Urothelium cell line (cell line): ENCODE measurements at regions not wholly inside any gene's neighbourhood (a gene's known extent, or its start where the extent isn't known, plus 50 kb on each side); places are given as distances from the start of the nearest gene placed in this dataset.
A peak's percentile ranks its signal among the peaks of the same experiment; 100 is the strongest.
"Not testable (repeated sequence)": the region's sequence is repeated elsewhere in the genome, so short reads cannot be mapped to it uniquely, and the experiment has no call there.

Source experiments
- DNase-seq: peaks from one replicate; pipeline ENCODE4 v3.0.0; 2011; ENCODE audit warnings: low spot score, mixed read lengths
- FAIRE-seq: peaks from 2 replicates; lab custom pipeline; 2011; peaks lifted over from hg19 to GRCh38; lab: Jason Lieb, UNC

DNA sequence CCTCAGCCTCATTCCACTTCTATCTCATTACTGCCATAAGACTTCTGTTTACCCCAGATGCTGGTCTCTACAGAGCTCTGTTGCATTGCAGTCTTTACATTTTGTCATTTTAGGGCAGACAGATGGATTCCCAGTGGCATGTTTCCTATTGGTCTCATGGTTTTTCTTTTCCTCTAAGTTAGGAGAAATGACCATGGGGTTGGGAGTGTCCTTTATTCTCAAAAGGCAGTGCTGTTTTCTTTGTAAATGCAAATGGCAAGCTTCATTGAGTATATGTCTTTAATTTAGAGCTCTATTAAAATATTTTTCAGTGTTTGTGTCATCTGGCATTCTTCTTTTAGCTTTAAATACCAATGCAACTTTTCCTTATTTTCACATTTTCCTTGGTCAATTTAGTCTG is 57.0 kb downstream of the MSTN start:
- no peak for FAIRE-seq
- no peak for DNase-seq

DNA sequence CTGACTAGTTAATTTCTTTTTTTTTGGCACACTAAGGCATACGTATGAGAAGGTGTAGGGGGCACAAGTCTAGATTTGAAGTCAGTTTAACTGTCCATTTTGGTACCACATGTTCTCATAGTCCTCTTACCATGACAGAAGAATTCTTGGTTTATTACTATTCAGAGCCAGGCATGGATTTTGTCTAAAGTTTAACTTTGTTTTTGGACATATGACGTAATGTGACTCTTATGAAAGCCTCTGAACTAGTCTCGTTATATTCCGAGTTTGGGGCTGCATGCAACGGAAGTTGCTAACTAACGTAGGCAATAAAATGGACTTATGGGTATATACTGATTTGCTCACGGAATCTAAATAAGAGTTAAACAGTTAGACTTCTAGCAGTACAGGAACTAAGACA is 62.9 kb downstream of the MSTN start:
- FAIRE-seq (no peak), DNase-seq (no peak)

DNA sequence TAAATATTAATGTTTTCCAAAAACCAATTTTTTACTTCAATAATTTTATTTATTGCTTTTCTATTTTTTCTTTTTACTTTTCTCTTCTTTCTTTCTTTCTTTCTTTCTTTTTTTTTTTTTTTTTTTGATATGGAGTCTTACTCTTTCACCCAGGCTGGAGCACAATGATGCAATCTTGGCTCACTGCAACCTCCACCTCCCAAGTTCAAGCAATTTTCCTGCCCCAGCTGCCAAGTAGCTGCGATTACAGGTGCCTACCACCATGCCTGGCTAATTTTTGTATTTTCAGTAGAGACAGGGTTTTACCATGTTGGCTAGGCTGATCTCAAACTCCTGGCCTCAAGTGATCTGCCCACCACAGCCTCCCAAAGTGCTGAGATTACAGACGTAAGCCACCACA is 63.9 kb downstream of the MSTN start:
- DNase-seq, FAIRE-seq: not testable (repeated sequence)

DNA sequence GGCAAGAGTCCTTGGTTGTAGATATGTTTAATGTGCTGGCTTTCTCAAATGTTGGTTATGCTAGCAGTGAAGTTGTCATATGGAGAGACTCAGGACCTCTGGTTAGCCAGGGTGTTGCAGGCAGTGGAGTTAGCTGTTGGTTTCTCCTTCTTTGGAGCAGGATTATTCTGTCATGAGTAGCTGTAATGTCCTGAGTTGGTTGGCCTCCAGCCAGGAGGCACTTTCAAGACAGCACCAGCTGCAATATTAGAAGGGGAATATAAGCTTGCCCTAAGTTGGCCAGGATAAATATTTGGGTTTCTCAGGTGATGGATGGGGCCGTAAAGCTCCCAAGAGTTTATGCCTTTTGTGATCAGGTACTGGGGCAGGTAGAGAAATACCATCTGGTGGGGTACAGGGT is 65.5 kb downstream of the MSTN start:
- FAIRE-seq (no peak), DNase-seq (no peak)

DNA sequence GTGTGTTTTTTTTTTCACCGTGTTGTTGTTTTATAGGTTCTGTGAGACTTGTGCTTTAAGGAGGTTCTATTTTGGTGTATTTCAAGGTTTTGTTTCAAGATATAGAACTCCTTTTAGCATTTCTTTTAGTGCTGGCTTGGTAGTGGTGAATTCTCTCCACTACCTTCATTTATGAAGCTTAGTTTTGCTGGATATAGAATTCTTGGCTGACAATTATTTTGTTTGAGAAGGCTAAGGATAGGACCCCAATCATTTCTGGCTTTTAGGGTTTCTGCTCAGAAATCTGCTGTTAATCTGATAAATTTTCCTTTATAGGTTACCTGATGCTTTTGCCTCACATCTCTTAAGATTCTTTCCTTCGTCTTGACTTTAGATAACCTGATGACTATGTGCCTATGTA is 66.8 kb downstream of the MSTN start:
- DNase-seq (no peak), FAIRE-seq (no peak)

DNA sequence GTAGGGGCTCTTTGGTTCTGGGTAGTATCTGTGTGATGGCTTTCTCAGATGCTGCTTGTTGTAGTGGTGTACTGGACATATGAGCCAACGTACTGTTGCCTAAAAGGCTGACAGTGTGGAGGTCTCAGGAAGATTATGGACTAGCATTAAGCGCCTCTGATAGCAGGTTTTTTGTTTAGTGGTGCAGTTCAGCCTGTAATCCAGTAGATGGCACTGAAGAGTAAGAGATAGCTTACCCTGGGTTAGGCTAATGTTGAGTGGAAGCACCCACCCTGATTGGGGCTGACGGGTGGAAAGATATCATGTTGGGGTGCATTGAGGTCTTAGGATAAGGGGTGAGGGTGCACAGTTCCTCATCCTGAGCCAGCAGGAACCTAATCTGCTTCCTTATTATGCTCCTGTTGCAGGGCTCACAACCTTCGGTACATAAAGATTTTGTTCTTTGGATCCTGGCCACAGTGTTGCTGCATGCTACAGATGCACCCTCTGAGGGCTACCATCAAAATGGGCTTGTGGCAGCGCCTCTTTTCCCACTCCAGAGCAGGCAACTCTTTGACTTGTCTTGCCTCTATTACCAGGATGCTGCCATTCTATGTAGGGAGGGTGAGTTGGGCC is 79.6 kb downstream of the MSTN start:
- FAIRE-seq (no peak), DNase-seq (peak; percentile 14)

DNA sequence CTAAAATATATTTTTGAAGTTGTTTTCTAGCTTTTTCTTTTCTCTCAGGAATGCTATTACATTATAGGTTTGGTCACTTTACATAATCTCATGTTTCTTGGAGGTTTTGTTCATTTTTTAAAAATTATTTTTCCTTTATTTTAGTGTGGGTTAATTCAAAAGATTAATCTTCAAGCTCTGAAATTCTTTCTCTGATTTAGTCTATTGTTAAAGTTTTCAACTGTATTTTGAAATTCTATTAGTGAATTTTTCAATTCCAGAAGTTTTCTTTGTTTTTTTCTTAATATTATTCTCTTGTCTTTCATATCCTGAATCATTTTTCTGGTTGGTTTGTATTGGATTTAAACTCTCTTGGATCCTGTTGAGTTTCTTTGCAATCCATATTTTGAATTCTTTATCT is 80.4 kb downstream of the MSTN start:
- no peak for FAIRE-seq
- DNase-seq = no peak

DNA sequence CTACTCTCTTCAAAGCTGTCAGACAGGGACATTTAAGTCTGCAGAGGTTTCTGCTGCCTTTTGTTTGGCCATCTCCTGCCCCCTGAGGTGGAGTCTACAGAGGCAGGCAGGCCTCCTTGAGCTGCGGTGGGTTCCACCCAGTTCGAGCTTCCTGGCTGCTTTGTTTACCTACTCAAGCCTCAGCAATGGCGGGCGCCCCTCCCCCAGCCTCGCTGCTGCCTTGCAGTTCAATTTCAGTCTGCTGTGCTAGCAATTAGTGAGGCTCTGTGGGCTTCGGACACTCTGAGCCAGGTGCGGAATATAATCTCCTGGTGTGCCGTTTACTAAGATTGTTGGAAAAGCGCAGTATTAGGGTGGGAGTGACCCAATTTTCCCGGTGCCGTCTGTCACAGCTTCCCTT is 86.0 kb downstream of the MSTN start:
- FAIRE-seq, DNase-seq: not testable (repeated sequence)

DNA sequence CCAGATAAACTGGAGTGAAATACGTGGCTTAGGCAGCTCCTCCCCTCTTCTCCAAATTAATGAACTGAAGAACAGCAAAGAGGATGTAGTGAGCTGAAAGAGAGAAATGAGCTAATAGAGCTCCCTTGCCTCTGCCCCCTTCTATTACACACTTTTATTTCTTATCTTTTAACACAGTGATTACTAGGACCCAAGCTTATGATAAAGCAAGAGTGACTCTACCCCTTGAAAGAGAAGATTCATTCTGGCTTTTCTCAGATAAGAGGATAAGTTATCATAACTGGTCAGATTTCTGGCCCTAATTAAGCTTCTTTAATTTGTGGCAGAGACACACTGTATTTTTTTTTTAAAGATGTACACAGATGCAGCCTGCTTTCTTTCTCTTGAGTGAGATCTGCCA is 102.2 kb downstream of the MSTN start:
- FAIRE-seq (no peak), DNase-seq (no peak)

DNA sequence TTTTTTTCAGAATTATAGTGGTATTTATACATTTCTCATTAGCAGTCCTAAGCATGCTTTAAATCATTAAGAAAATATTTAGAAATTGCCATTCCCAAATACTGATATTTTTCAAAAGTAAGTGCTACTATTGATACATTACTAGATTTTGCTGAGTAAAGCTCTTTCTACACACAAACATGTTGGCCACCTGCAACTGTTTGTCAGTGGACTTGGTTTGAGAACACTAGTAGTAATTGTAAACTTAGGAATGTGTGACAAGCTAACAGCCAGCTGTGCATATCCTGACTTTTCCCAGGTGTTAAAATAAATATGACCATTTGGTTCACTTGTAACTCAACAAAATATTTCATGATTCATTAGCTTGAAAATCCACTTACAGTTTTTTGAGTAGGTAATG is 103.1 kb downstream of the MSTN start:
- no peak for FAIRE-seq
- DNase-seq = no peak

DNA sequence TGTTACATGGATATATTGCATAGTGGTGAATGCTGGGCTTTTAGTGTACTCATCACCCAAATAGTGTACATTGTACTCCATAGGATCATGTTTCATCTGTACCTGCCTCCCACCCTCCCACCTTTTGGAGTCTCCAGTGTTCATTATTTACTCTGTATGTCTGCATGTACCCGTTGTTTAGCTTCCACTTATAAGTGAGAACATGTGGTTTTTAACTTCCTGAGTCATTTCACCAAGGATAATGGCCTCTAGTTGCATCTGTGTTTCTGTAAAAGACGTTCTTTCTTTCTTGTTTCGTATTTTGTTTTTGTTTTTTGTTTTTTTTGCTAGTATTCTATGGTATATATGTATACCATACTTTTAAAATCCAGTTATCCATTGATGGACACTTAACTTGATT is 107.5 kb downstream of the MSTN start:
- FAIRE-seq (no peak), DNase-seq (no peak)

DNA sequence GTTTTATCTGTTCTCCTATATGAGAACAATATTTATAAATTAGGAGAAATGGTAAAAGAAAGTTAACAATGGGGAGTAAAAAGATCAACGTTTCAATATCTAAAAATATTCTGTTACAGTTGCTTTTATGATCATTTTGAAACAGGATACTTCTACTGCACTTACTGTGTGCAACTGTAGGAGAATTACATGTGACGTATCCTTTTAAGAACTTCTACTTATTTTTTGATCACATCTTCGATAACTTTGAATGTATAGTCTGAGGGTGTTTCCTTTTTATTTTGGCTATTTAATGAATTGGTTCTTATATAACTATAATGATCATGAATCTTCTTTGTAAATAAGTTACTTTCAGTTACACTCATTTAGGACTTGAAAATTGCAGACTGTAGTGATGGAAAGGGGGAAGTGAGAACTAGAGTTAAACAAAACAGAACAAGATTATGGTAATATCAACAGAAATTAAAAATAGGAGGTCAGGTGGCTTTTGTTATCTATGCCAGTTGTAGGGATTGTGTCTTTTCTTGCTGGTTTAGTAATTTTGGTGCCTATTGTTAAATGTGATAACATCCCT is 109.9 kb downstream of the MSTN start:
- FAIRE-seq (no peak), DNase-seq (no peak)

DNA sequence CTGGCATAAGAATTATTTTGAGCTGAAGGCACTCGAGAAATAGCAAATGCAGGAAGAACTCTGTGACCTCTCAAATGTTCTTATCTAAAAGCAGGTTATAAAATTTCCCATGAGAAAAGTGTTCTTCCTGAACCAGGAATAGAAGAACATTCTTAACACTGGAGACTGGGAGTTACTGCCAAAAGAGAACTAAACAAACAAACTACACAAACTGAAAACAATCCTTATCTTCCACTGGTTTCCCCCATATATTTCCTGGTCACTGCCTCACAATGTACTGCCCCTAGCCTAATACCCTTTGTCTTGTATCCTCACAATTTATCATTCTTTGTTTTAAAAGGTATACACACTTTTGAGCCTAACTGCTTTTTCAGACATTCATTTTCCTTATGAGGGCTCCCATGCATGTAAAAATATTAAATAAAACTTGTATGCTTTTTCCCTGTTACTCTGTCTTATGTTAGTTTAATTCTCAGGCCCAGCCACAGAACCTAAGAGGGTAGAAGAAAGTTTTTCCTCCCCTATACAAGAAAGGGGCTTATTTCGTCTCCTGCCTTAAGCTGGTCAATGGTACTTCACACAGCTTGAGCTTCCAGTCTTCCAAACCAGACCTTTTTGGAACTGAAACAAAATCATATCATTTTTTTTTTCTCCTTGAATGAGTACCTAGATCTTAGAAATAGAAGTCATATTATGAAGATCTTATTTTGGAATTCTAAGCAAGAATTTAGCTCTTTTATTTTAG is 110.6 kb downstream of the MSTN start:
- FAIRE-seq (no peak), DNase-seq (no peak)

DNA sequence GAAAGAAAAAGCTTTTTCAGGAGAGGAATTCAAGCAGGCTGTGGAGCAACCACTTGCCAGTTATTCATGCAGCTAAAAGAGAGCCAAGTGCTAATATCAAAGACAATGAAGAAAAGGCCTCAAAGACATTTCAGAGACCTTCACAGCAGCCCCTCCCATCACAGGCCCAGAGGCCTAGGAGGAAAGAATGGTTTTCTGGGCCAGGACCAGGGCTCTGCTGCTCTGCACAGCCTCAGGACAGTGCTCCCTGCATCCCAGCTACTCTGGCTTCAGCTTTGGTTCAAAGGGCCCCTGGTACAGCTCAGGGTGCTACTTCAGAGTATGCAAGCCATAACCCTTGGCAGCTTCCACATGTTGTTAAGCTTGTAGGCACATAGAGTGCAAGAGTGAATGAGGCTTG is 119.5 kb downstream of the MSTN start:
- FAIRE-seq = no peak
- no peak for DNase-seq

DNA sequence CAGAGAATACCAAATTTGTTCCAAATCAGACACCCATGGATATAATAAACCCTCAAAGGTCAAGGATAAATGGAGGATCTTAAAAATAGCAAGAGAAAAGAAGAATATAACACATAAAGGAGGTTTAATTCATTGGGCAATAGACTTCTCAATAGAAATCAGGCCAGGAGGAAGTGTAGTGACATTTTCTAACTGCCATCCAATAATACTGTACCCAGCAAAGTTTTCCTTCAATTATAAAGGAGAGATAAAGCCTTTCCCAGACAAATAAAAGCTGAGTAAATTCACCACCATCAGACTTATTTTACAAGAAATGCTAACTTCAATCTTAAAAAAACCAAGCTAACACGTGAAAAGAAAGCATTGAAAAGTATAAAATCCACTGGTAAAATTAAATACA is 121.6 kb downstream of the MSTN start:
- no peak for FAIRE-seq
- DNase-seq = no peak

DNA sequence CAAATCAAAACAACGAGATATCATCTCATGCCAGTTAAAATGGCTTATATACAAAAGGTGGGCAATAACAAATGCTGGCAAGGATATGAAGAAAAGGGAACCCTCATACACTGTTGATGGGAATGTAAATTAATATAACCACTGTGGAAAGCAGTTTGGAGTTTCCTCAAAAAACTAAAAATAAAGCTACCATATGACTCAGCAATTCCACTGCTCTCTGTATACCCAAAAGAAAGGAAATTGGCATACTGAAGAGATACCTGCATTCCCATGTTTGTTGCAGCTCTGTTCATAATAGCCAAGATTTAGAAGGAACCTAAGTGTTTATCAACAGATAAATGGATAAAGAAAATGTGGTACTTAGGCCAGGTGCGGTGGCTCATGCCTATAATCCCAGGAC is 124.8 kb downstream of the MSTN start:
- DNase-seq = no peak
- FAIRE-seq = no peak

DNA sequence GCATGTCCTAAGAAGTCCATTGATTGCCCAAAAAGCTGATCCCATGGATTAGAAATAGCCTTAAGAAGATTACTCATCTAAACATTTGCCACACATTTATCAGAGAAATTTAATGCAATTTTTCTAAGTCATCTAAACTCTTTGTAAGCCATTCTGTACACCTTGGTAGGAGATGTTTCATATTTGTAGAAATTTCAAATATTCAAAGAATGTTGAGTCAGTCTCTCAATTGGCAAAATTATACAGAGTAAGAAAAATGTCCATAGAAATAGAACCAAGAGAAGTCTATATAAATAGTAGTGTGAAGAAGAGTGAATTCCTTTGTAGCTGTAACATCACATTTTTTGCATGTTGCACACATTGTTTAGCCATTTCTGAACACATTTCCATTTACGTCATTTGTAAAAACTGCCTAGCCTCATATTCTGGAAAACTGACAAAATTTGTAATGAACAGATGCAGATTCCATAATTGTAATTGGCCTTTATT is 128.6 kb downstream of the MSTN start:
- DNase-seq (peak; percentile 31), FAIRE-seq (no peak)

DNA sequence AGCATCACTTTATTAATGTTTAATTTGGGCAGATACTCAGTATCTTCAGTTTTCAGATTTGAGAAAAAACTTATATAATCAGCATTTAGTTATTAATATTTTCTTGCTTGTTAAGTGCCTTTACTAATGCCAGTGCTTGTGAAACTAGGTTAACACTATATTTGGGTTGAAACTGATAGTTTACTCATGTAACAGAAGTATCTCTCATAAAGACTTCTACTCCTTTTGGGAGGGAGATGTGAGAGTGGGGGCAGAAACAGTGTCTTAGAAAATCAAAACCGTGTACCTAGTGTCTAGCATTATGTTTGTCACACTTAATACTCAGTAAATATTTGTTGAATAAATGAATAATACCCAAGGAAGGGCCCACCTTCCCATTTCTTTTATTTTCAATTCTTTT is 129.5 kb downstream of the MSTN start:
- FAIRE-seq = no peak
- no peak for DNase-seq

DNA sequence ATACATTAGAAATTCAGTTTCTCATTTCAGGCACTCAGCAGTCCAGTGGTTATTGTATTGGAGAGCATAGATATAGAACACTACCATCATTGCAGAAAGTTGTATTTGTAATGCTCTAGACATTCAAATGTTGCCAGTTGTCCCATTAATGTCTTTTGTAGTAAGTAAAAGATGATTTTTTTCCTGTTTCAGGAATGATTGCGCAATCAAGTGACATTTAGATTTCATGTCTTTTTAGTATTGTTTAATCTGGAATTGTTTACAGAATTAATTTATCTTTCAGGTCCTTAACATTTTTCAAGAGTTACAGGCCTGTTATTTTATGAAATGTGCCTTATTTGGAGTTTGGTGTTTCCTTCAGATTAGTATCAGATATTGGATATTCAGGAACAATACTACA is 134.7 kb downstream of the MSTN start:
- DNase-seq = no peak
- no peak for FAIRE-seq
